Mesendoderm (in vitro differentiated cells): ENCODE measurements at regions not wholly inside any gene's neighbourhood (a gene's known extent, or its start where the extent isn't known, plus 50 kb on each side); places are given as distances from the start of the nearest gene placed in this dataset.
"Not testable (repeated sequence)": the region's sequence is repeated elsewhere in the genome, so short reads cannot be mapped to it uniquely, and the experiment has no call there.

ENCODE experiments used
- DNase-seq: peaks from one replicate; pipeline ENCODE4 v3.0.0; 2013
- H2AK5ac ChIP-seq: 2 replicates; pipeline ENCODE4 v1.6.1; 2013; ENCODE audit warnings: low read length, inconsistent platforms
- H2BK120ac ChIP-seq: 2 replicates; pipeline ENCODE4 v1.6.1; 2013; ENCODE audit warnings: low read depth, mild to moderate bottlenecking, low read length, moderate library complexity, mixed read lengths
- H2BK15ac ChIP-seq: replicated peaks from 2 replicates; pipeline ENCODE4 v1.6.1; 2013; ENCODE audit warnings: low read depth, mild to moderate bottlenecking, moderate library complexity
- H2BK5ac ChIP-seq: 2 replicates; pipeline ENCODE4 v1.6.1; 2013; ENCODE audit warnings: low read length, inconsistent platforms
- H3K18ac ChIP-seq: 2 replicates; pipeline ENCODE4 v1.6.1; 2013; ENCODE audit warnings: mild to moderate bottlenecking, low read length, mixed read lengths
- H3K23ac ChIP-seq: one replicate; pipeline ENCODE4 v1.6.1; 2013; ENCODE audit warnings: low read length
- H3K27ac ChIP-seq: 2 replicates; pipeline ENCODE4 v1.5.1; 2013; ENCODE audit warnings: low read depth, mild to moderate bottlenecking, inconsistent platforms, low read length, moderate library complexity
- H3K27me3 ChIP-seq: 2 replicates; pipeline ENCODE4 v1.6.1; 2013; ENCODE audit warnings: low read length, control low read depth, mild to moderate bottlenecking, inconsistent platforms; ENCODE audit not compliant: insufficient read depth, poor library complexity
- H3K36me3 ChIP-seq: 2 replicates; pipeline ENCODE4 v1.6.1; 2013; ENCODE audit warnings: low read length, inconsistent platforms; ENCODE audit not compliant: control insufficient read depth, insufficient read depth
- H3K4ac ChIP-seq: one replicate; pipeline ENCODE4 v1.6.1; 2013; ENCODE audit warnings: low read depth, mild to moderate bottlenecking, low read length, moderate library complexity
- H3K4me1 ChIP-seq: 2 replicates; pipeline ENCODE4 v1.6.1; 2013; ENCODE audit warnings: low read depth, low read length, inconsistent platforms; ENCODE audit not compliant: control insufficient read depth
- H3K4me2 ChIP-seq: 2 replicates; pipeline ENCODE4 v1.6.1; 2013; ENCODE audit warnings: low read length
- H3K4me3 ChIP-seq: 2 replicates; pipeline ENCODE4 v1.5.1; 2013; ENCODE audit warnings: mild to moderate bottlenecking, low read length
- H3K56ac ChIP-seq: one replicate; pipeline ENCODE4 v1.6.1; 2013; ENCODE audit warnings: low read length
- H3K79me1 ChIP-seq: 2 replicates; pipeline ENCODE4 v1.6.1; 2013; ENCODE audit warnings: low read length, inconsistent platforms
- H3K79me2 ChIP-seq: 2 replicates; pipeline ENCODE4 v1.6.1; 2013; ENCODE audit warnings: mild to moderate bottlenecking, low read length; ENCODE audit not compliant: control insufficient read depth, insufficient read depth
- H3K9ac ChIP-seq: 2 replicates; pipeline ENCODE4 v1.6.1; 2013; ENCODE audit warnings: low read length, inconsistent platforms
- H4K5ac ChIP-seq: one replicate; pipeline ENCODE4 v1.6.1; 2013; ENCODE audit warnings: low read length
- H4K8ac ChIP-seq: one replicate; pipeline ENCODE4 v1.6.1; 2013; ENCODE audit warnings: low read depth, mild to moderate bottlenecking, control low read depth, low read length, moderate library complexity
- WGBS: extraction: QIAGEN DNeasy Blood & Tissue Kit; methylation state at CpG from one replicate; pipeline ENCODE4 v1.1.7; 2013; ENCODE audit warnings: low lambda C conversion rate, missing lambda C conversion rate; ENCODE audit not compliant: insufficient coverage; ENCODE audit errors: extremely low coverage; 5-methylcytosine and 5-hydroxymethylcytosine counted together

DNA sequence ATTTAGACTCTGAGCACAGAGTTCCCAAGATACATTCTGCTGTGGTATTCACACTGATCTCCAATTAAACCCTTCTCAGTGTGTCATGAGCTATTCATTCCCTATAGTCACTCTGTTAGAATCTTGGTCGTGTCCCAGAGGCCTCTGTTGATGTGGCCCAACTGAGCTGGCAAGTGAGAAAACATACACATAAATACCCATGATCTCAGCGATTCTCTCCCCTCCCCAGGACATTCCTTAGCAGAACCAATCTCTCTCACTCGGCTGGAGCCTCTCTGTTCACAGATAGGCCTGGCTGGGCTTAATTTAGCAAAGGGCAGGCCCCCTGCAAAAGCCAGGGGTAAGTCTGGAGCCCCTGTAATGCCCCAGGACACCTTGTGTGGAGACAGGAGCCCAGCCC is 130.8 kb upstream of the NBPF26 start:
- H3K4me3 ChIP-seq, H3K79me2 ChIP-seq, H3K23ac ChIP-seq, H3K27me3 ChIP-seq, H3K4ac ChIP-seq, H3K4me1 ChIP-seq, H3K18ac ChIP-seq, H3K27ac ChIP-seq, DNase-seq, H4K8ac ChIP-seq, H4K5ac ChIP-seq, H2BK120ac ChIP-seq, H2BK15ac ChIP-seq, H3K4me2 ChIP-seq, H2BK5ac ChIP-seq, H2AK5ac ChIP-seq, H3K56ac ChIP-seq, H3K9ac ChIP-seq, H3K79me1 ChIP-seq, H3K36me3 ChIP-seq: not testable (repeated sequence)
- no CpG with 5 or more reads among the region's 3 CpGs for WGBS

DNA sequence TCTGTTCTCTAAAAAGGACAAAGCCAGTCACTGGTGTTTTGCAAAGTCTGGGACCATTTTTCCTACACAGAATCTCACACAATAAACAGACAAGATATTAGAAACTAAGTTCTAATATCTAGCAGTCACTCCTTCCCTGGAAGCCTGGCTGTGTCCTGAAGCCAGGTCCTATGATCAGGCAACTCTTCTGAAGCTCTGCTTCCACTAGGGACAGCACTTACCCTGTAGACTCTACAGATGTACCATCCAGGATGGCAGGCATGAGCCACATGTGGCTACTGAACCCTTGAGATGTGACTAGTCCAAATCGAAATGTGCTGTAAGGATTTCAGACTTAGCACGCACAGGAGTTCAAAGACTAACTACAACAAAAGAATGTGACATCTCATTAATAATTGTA is 130.1 kb upstream of the NBPF26 start:
- WGBS, result no CpG with 5 or more reads among the region's 2 CpGs

DNA sequence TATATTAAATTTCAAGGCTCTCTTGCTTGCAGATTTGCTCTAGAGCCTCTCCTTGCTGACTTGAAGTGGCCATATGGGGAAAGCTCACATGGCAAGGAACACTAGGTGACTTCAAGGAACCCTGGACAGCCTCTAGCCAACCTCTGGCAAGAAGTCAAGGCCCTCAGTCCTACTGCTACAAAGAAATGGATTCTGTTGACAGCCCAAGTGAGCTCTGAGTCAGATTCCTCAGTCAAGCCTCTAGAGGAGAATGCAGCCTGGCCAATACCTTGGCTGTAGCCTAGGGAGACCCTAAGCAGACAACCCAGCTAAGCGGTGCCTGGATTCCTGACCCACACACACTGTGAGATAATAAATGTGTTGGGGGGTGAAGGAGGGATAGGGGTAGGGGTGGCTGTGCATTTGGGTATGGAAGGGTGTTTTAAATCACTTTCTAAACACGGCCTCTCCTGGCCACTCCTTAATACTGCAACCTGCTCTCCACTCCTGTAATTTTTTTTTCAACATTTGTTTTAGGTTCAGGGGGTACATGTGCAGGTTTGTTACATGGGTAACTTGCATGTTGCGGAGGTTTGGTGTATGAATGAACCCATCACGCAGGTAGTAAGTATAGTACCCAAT is 125.3 kb upstream of the NBPF26 start:
- not testable (repeated sequence) for H2BK5ac ChIP-seq, H3K27ac ChIP-seq, H3K79me2 ChIP-seq, H3K4me2 ChIP-seq, DNase-seq, H3K36me3 ChIP-seq, H3K23ac ChIP-seq, H4K8ac ChIP-seq, H3K9ac ChIP-seq, H3K56ac ChIP-seq, H3K27me3 ChIP-seq, H2BK15ac ChIP-seq, H3K4ac ChIP-seq, H2AK5ac ChIP-seq, H4K5ac ChIP-seq, H3K4me1 ChIP-seq, H3K4me3 ChIP-seq, H2BK120ac ChIP-seq, H3K79me1 ChIP-seq, H3K18ac ChIP-seq
- no CpG with 5 or more reads among the region's 4 CpGs for WGBS

More for the DNA sequence above, 130.1 kb upstream of the NBPF26 start:
- not testable (repeated sequence) for H3K36me3 ChIP-seq, H3K23ac ChIP-seq, DNase-seq, H3K27me3 ChIP-seq, H3K4ac ChIP-seq, H3K27ac ChIP-seq, H2AK5ac ChIP-seq, H2BK15ac ChIP-seq, H3K79me1 ChIP-seq, H3K4me2 ChIP-seq, H4K5ac ChIP-seq, H3K4me1 ChIP-seq, H3K56ac ChIP-seq, H3K4me3 ChIP-seq, H4K8ac ChIP-seq, H3K18ac ChIP-seq, H2BK5ac ChIP-seq, H2BK120ac ChIP-seq, H3K9ac ChIP-seq, H3K79me2 ChIP-seq

DNA sequence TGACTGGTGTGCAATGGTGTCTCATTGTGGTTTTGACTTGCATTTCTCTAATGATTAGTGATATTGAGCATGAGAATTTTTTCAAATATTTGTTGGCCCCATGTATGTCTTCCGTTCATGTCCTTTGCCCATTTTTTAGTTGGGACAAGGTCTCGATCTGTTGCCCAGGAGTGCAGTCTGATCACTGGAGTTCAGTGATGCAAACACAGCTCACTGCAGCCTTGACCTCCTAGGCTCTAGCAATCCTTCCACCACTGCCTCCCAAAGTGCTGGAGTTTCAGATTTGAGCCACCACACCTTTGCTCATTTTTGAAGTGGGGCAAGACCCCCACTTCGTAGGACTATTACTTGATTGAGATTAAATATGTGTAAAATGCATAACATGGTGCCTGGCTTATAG is 124.2 kb upstream of the NBPF26 start:
- DNase-seq, H3K79me2 ChIP-seq, H3K4me3 ChIP-seq, H4K5ac ChIP-seq, H3K18ac ChIP-seq, H3K27ac ChIP-seq, H3K9ac ChIP-seq, H3K27me3 ChIP-seq, H2BK120ac ChIP-seq, H3K4me2 ChIP-seq, H3K4ac ChIP-seq, H2BK5ac ChIP-seq, H3K56ac ChIP-seq, H3K4me1 ChIP-seq, H2AK5ac ChIP-seq, H3K36me3 ChIP-seq, H2BK15ac ChIP-seq, H3K23ac ChIP-seq, H4K8ac ChIP-seq, H3K79me1 ChIP-seq: not testable (repeated sequence)
- WGBS, result no CpG with 5 or more reads among the region's 3 CpGs

DNA sequence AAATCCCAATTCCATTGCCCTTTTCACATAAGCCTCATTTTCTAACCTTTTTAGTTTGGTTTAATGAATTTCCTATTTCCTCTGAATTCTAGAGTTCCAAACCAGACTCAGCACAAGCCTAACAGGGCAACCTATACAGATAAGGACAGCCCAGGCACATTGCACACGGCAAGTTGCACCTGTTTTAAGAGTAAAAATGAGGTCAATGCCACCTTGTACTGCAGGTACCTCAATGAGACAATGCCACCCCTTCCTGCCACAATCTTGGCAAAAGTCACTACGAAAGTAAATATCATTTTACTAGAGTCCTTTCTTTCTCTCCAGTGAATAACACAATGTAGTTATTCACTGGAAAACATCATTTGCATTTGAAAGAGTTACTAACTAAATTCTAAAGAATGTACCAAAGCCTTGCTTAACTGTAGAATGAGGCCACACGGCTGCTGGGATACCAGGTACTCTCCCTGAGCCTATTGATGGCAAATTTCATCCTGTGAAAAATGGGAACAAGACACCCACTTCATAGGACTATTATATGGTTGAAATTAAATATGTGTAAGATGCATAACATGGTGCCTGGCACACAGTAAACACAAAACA is 123.2 kb upstream of the NBPF26 start:
- not testable (repeated sequence) for H2BK120ac ChIP-seq, H3K4me1 ChIP-seq, H3K56ac ChIP-seq, H3K4me2 ChIP-seq, H2BK15ac ChIP-seq, H2BK5ac ChIP-seq, H3K79me2 ChIP-seq, H3K27me3 ChIP-seq, H3K36me3 ChIP-seq, H4K5ac ChIP-seq, DNase-seq, H3K27ac ChIP-seq, H3K4me3 ChIP-seq, H3K9ac ChIP-seq, H4K8ac ChIP-seq, H3K4ac ChIP-seq, H3K23ac ChIP-seq, H3K79me1 ChIP-seq, H2AK5ac ChIP-seq, H3K18ac ChIP-seq
- no CpG with 5 or more reads among the region's 3 CpGs for WGBS

DNA sequence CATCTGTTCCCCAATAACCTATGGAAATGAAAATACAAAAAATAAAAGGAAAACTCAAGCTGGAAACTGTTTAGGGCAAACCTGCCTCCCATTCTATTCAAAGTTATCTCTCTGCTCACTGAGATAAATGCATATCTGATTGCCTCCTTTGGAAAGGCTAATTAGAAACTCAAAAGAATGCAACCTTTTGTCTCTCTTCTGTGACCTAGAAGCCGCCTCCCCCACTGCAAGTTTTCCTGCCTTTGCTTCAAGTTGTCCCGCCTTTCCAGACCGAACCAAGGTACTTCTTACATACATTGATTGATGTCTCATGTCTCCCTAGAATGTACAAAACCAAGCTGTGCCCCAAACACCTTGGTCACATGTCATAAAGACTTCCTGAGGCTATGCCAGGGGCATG is 115.9 kb upstream of the NBPF26 start:
- H4K8ac ChIP-seq, H3K18ac ChIP-seq, H4K5ac ChIP-seq, H3K56ac ChIP-seq, H3K4me2 ChIP-seq, H3K79me1 ChIP-seq, H3K4ac ChIP-seq, H3K4me1 ChIP-seq, H3K79me2 ChIP-seq, H3K36me3 ChIP-seq, H2AK5ac ChIP-seq, H3K23ac ChIP-seq, H2BK15ac ChIP-seq, H3K4me3 ChIP-seq, H2BK120ac ChIP-seq, H2BK5ac ChIP-seq, H3K9ac ChIP-seq, DNase-seq, H3K27me3 ChIP-seq, H3K27ac ChIP-seq: not testable (repeated sequence)
- WGBS, result no CpG with 5 or more reads among the region's 3 CpGs
